ENCODE measurements at regions not wholly inside any gene's neighbourhood (a gene's known extent, or its start where the extent isn't known, plus 50 kb on each side); places are given as distances from the start of the nearest gene placed in this dataset.

GRCh38 chr7:38021892-38022291, 101.5 kb downstream of the EPDR1 start:
- H3K27ac ChIP-seq: no peak overlapping the region
- TF ChIP-seq ZFX (IDR thresholded peaks at IDR 0.05; ENCODE audit: borderline replicate concordance): no peak
- no peak for TF ChIP-seq CTCF (IDR thresholded peaks at IDR 0.05)

- TF ChIP-seq ZFX (IDR thresholded peaks at IDR 0.05; ENCODE audit: borderline replicate concordance) (no peak), CTCF (IDR thresholded peaks at IDR 0.05) (no peak)
- no peak overlapping the region for H3K27ac ChIP-seq
Observed at GRCh38 chr7:38025815-38026214, 105.4 kb downstream of the EPDR1 start.

- no peak overlapping the region for H3K27ac ChIP-seq
- no peak for TF ChIP-seq CTCF (IDR thresholded peaks at IDR 0.05)
Observed at GRCh38 chr7:38027884-38028455, 107.5 kb downstream of the EPDR1 start.

GRCh38 chr7:38034062-38034908, 113.8 kb downstream of the EPDR1 start:
- no peak overlapping the region for H3K27ac ChIP-seq
- TF ChIP-seq CTCF (IDR thresholded peaks at IDR 0.05) (no peak), ZFX (IDR thresholded peaks at IDR 0.05; ENCODE audit: borderline replicate concordance) (no peak)

- TF ChIP-seq CTCF (IDR thresholded peaks at IDR 0.05) (no peak), ZFX (IDR thresholded peaks at IDR 0.05; ENCODE audit: borderline replicate concordance) (no peak)
- no peak overlapping the region for H3K27ac ChIP-seq
Observed at GRCh38 chr7:38040831-38041230, 120.4 kb downstream of the EPDR1 start.

GRCh38 chr7:38049679-38050078, 128.4 kb upstream of the STARD3NL start:
- no peak overlapping the region for H3K27ac ChIP-seq
- TF ChIP-seq CTCF (IDR thresholded peaks at IDR 0.05): no peak
- no peak for TF ChIP-seq ZFX (IDR thresholded peaks at IDR 0.05; ENCODE audit: borderline replicate concordance)

- TF ChIP-seq CTCF (IDR thresholded peaks at IDR 0.05) (no peak), ZFX (IDR thresholded peaks at IDR 0.05; ENCODE audit: borderline replicate concordance) (no peak)
Observed at GRCh38 chr7:38051311-38051710, 126.7 kb upstream of the STARD3NL start.

More at GRCh38 chr7:38051311-38051710, 126.7 kb upstream of the STARD3NL start:
- H3K27ac ChIP-seq: no peak overlapping the region

Measured in 22Rv1 (cell line).